Activated CD8-positive, alpha-beta T cell treated with anti-CD3 and anti-CD28 coated beads, Interleukin-2, amount 10 ng/mL, durations not matched to agents 7 days and 5 days (primary cell): ENCODE measurements at regions not wholly inside any gene's neighbourhood (a gene's known extent, or its start where the extent isn't known, plus 50 kb on each side); places are given as distances from the start of the nearest gene placed in this dataset.

Experiments
- ATAC-seq: fragments of 150-1000 bp; cut with Tn5 transposase; one replicate; pipeline ENCODE4 v1.10.0; 2021; ENCODE audit warnings: moderate library complexity
- CTCF ChIA-PET: fragments of 350-600 bp; sonication (Branson Sonifier 250); formaldehyde crosslinking; loops from one replicate; lab custom pipeline; 2021; ENCODE audit warnings: antibody characterized with exemption; lab: Charles Lee
- POLR2A ChIA-PET: fragments of 350-600 bp; sonication (Branson Sonifier 250); formaldehyde crosslinking; loops from one replicate; lab custom pipeline; 2021; ENCODE audit warnings: antibody characterized with exemption; lab: Charles Lee
- DNase-seq: peaks from one replicate; pipeline ENCODE4 v3.0.0-alpha.2; 2020
- H3K27ac Mint-ChIP-seq: one replicate; pipeline ENCODE4 v1.8.0; 2021; ENCODE audit warnings: mild to moderate bottlenecking, mixed read lengths
- H3K27me3 Mint-ChIP-seq: one replicate; pipeline ENCODE4 v1.8.0; 2021; ENCODE audit warnings: low read depth, mixed read lengths
- H3K36me3 Mint-ChIP-seq: one replicate; pipeline ENCODE4 v1.8.0; 2021; ENCODE audit warnings: low read depth, mixed read lengths
- H3K4me1 Mint-ChIP-seq: one replicate; pipeline ENCODE4 v1.8.0; 2021; ENCODE audit warnings: low read depth, mixed read lengths
- H3K4me3 Mint-ChIP-seq: one replicate; pipeline ENCODE4 v1.8.0; 2021; ENCODE audit warnings: mild to moderate bottlenecking, mixed read lengths
- H3K9me3 Mint-ChIP-seq: one replicate; pipeline ENCODE4 v1.8.0; 2022; ENCODE audit warnings: mixed read lengths; ENCODE audit not compliant: insufficient read depth

DNA sequence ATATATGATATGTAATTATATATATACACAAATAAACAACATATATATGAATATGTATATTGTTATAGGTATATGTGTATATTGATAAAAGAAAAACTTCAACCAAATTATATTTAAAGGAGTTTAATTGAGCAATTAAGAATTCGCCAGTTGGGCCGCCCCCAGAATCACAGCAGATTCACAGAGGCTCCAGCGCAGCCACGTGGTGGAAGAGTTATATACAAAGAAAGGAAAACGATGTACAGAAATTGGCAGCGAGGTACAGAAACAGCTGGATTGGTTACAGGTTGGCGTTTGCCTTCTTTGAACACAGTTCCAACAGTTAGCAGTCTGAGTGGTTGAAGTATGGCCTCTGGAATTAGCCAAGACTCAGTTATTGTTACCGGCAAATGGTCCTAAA lies 137.3 kb upstream of the SLC24A5 start:
- DNase-seq: no peak
- no peaks in the 10 kb centered on the region for H3K9me3 Mint-ChIP-seq
- no peak for ATAC-seq
- no peaks in the 10 kb centered on the region for H3K36me3 Mint-ChIP-seq
- H3K4me3 Mint-ChIP-seq: no peak overlapping the region
- no peaks in the 10 kb centered on the region for H3K4me1 Mint-ChIP-seq
- POLR2A ChIA-PET: no interaction called here
- no peak overlapping the region for H3K27ac Mint-ChIP-seq
- CTCF ChIA-PET: interaction anchor here (1.0 kb wide), 1 partner anchor 369 kb away, joined by 4 read pairs; no protein-coding TSS in a partner anchor
- H3K27me3 Mint-ChIP-seq: peaks cover 2% of the 10 kb centered on the region

DNA sequence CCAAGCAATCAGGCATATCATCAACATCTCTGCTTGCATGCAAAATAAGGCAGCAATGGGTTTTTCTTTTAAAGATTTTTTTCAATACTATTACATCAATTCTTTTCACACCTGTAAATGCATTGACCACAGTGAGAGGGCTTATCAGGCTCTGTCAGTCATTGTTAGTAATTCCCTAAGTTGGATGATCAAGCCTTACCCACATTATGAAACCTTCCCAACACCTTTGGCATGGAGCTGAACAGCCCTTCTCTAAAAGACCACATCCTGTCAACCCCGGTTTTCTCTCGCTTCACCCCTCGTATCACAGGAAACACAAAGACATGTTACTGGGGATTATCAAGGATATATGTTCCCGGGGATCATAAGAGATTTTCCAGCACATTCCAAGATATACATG lies 135.2 kb upstream of the SLC24A5 start:
- H3K9me3 Mint-ChIP-seq: no peaks in the 10 kb centered on the region
- H3K4me3 Mint-ChIP-seq: no peak overlapping the region
- H3K27ac Mint-ChIP-seq: no peak overlapping the region
- ATAC-seq (no peak), DNase-seq (no peak)
- peaks cover 2% of the 10 kb centered on the region for H3K27me3 Mint-ChIP-seq
- H3K4me1 Mint-ChIP-seq: no peaks in the 10 kb centered on the region
- ChIA-PET POLR2A (no interaction called here), CTCF (interaction anchor here (1.1 kb wide), 1 partner anchor 790 kb away, joined by 3 read pairs; no protein-coding TSS in a partner anchor)
- H3K36me3 Mint-ChIP-seq: no peaks in the 10 kb centered on the region

DNA sequence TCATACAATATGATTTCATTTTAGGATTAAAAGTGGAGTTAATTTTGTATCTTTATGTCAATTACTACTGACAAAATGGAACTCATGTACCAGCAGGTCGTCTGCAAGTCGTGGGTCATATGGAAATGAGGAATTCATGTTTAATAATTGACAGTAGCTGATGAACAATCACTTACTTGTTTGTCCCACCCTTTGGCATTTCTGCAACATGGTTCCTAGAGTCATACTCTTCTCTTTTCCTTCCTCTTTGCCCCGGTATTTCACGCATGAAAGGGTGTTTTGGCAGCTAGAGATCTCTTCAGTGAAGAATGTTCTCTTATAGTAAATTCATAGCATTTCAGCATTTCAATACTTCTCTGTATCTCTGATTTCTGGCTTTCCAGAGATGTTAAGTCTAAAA lies 133.3 kb upstream of the SLC24A5 start:
- Mint-ChIP-seq H3K4me1 (no peaks in the 10 kb centered on the region), H3K36me3 (no peaks in the 10 kb centered on the region), H3K4me3 (no peak overlapping the region), H3K9me3 (no peaks in the 10 kb centered on the region), H3K27me3 (peaks cover 2% of the 10 kb centered on the region), H3K27ac (no peak overlapping the region)
- ATAC-seq (no peak), DNase-seq (no peak)
- ChIA-PET CTCF (interaction anchor here (1.0 to 2.2 kb wide), 14 partner anchors 9 to 1676 kb away, joined by 3 to 23 read pairs (median 3); no protein-coding TSS in a partner anchor), POLR2A (no interaction called here)

DNA sequence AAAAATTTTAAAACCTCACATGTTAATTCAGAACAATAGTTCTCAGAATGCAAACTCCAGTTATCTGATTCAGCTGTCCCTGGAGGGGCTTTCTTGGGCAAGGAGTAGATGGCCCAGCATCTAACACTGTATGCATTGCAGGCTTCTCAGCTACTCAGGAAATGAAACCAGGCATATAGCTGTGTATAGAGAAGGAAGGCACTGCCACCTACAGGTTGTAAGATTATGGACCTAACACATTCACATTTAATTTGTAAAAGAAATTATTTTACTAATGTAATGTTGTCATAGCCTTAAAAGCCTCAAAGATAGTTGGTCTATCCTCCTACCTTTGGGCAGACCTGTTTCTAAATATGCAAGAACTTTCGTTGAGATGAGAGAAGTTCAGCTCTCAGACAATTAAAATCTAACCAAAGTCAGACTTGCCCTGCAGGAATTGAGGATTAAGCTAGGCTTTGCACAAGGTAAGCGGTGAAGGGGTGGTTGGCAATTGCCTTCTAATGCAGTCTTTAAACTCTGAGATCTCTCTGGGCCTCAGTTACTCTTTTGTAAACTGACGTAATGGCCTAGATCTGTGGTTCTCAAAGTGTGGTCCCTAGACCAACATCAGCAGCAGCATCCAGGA lies 132.8 kb upstream of the SLC24A5 start:
- H3K9me3 Mint-ChIP-seq: no peaks in the 10 kb centered on the region
- ChIA-PET POLR2A (no interaction called here), CTCF (interaction anchor here (0.8 to 2.2 kb wide), 17 partner anchors 9 to 1676 kb away, joined by 3 to 23 read pairs (median 3); no protein-coding TSS in a partner anchor)
- peaks cover 2% of the 10 kb centered on the region for H3K27me3 Mint-ChIP-seq
- no peak overlapping the region for H3K27ac Mint-ChIP-seq
- H3K36me3 Mint-ChIP-seq: no peaks in the 10 kb centered on the region
- no peak overlapping the region for H3K4me3 Mint-ChIP-seq
- peak; percentile 85 for ATAC-seq
- peak; percentile 44 for DNase-seq
- H3K4me1 Mint-ChIP-seq: no peaks in the 10 kb centered on the region

DNA sequence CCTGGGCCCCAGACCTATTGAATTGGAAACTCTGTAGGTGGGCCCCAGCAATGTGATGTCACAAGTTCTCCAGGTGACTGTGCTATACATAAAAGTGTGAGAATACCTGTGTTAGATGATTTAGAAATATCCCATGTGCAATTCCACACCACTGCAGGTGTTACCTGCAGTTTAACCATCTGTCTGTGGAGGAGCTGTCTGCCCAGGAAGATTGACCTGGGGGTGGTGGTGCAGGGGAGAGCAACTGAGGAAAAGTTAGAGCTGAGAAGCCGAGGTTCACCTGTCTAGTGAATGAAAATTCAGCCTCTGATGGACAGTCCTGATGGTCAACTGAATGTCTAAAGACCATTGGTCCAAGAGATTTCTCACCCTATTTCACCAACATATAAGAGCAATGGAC lies 132.2 kb upstream of the SLC24A5 start:
- H3K36me3 Mint-ChIP-seq: no peaks in the 10 kb centered on the region
- H3K4me3 Mint-ChIP-seq: no peak overlapping the region
- no peak overlapping the region for H3K27ac Mint-ChIP-seq
- H3K9me3 Mint-ChIP-seq: no peaks in the 10 kb centered on the region
- DNase-seq (no peak), ATAC-seq (no peak)
- ChIA-PET POLR2A (no interaction called here), CTCF (interaction anchor here (0.8 to 2.2 kb wide), 15 partner anchors 10 to 1677 kb away, joined by 3 to 23 read pairs (median 3); no protein-coding TSS in a partner anchor)
- no peaks in the 10 kb centered on the region for H3K4me1 Mint-ChIP-seq
- peaks cover 2% of the 10 kb centered on the region for H3K27me3 Mint-ChIP-seq

DNA sequence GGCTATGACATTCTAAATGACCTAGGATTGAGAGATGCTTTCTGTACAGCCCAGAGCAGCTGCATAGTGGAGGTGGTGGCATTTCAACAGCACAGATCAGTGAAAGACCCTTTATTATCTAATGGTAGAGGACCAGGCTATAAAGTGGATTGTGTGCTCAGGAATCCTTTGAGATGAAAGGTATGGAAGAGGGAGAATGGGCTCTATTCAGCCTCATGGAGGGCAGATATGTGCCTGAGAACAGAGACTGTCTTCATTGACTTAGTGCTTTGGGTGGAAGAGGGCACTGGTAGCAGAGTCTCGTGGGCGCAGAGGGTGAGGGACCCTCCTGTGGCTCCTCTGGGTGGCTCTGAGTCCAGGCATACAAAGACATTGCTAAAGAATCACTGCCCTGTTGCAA lies 130.0 kb upstream of the SLC24A5 start:
- ChIA-PET POLR2A (no interaction called here), CTCF (interaction anchor here (1.1 kb wide), 1 partner anchor 796 kb away, joined by 3 read pairs; no protein-coding TSS in a partner anchor)
- Mint-ChIP-seq H3K9me3 (no peaks in the 10 kb centered on the region), H3K4me3 (no peak overlapping the region), H3K27me3 (peaks cover 2% of the 10 kb centered on the region), H3K36me3 (no peaks in the 10 kb centered on the region), H3K27ac (no peak overlapping the region), H3K4me1 (no peaks in the 10 kb centered on the region)
- ATAC-seq (no peak), DNase-seq (no peak)

DNA sequence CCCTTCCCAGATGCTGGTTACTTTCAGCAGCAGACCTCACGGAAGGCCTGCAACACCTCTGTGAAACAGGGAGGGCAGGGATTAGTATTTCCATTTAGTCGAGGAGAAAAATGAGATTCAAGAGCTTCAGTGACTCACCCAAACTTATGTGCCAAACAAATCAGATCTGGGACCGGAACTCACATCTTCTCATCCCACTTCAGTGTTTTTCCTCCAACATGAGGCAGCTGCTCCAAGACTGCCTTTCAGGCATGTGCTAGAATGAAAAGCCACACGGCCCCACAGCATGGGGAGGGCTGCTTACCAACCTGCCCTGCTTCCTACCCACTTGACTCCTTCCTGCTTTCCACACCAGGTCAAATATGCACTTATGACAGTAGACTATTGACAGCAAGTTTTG lies 129.4 kb upstream of the SLC24A5 start:
- H3K27me3 Mint-ChIP-seq: peaks cover 2% of the 10 kb centered on the region
- ATAC-seq: no peak
- no peak for DNase-seq
- H3K36me3 Mint-ChIP-seq: no peaks in the 10 kb centered on the region
- H3K4me1 Mint-ChIP-seq: no peaks in the 10 kb centered on the region
- no peak overlapping the region for H3K4me3 Mint-ChIP-seq
- ChIA-PET POLR2A (no interaction called here), CTCF (no interaction called here)
- no peaks in the 10 kb centered on the region for H3K9me3 Mint-ChIP-seq
- no peak overlapping the region for H3K27ac Mint-ChIP-seq

DNA sequence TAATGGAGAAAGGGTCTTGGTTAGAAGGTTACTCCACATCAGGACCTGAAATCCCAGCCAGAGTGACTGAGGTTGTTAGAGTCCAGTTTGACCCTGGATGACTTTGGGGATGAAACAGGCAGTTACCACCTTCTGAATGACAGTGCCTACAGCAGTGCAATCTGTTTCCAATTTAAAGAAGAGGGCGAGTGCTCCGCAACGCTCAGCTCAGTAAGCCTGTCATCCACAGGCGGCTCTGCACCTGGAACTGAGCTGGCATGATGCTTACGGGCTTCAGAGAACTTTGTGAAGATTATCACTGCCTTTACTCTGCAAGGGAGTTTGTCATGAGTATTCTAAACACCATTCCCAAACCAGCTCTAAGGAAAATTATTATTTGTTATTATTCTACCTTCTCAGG lies 127.7 kb upstream of the SLC24A5 start:
- POLR2A ChIA-PET: no interaction called here
- CTCF ChIA-PET: no interaction called here
- H3K27me3 Mint-ChIP-seq: no peaks in the 10 kb centered on the region

DNA sequence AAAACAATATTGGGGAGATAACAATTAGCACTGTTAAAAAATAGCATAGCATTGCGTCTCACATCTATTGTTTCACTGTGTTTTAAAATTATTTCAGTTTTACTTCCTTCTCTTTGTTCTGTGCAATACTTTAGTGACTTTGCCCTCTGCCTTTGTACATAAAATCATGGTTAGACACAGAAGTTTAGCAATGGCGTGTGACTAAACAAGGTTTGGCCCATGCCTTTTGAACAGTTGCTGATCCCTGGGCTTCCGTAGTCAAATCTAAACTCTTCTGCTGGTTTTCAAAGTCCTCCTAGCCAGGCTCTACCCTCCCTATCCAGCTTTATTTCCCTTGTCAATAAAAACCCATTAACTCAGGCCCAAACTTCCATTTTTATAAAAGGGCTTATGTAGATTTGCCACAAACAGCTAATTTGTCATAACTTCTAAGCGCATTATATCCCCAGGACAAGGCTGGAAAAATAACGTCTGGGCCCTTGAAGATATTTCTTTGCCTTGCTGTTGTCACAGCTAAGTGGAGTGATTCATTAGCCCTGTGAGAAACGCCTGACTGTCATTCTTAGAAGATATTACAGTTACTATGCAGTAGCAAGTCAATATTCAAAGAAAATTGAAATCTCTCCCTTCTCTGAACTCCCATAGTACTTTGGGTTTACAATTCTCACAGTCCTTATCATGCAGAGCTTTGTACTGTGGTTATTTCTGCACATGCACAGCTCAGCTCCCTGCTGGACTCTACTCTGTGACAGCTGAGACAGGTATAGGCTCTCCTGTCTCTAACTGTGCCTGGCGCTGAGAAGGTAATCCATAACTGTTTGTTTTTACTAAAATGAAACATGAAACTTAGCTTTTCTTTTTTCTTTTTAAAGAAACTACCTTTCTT lies 123.4 kb upstream of the SLC24A5 start:
- Mint-ChIP-seq H3K27me3 (peaks cover 2% of the 10 kb centered on the region), H3K36me3 (no peaks in the 10 kb centered on the region), H3K27ac (no peak overlapping the region), H3K4me1 (no peaks in the 10 kb centered on the region), H3K4me3 (no peak overlapping the region), H3K9me3 (no peaks in the 10 kb centered on the region)
- DNase-seq (no peak), ATAC-seq (no peak)
- ChIA-PET CTCF (interaction anchor here (1.5 kb wide), 1 partner anchor 10 kb away, joined by 3 read pairs; no protein-coding TSS in a partner anchor), POLR2A (no interaction called here)

More for the DNA sequence above, 127.7 kb upstream of the SLC24A5 start:
- no peaks in the 10 kb centered on the region for H3K9me3 Mint-ChIP-seq
- DNase-seq (no peak), ATAC-seq (no peak)
- no peaks in the 10 kb centered on the region for H3K4me1 Mint-ChIP-seq
- no peaks in the 10 kb centered on the region for H3K36me3 Mint-ChIP-seq
- no peak overlapping the region for H3K27ac Mint-ChIP-seq
- H3K4me3 Mint-ChIP-seq: no peak overlapping the region

DNA sequence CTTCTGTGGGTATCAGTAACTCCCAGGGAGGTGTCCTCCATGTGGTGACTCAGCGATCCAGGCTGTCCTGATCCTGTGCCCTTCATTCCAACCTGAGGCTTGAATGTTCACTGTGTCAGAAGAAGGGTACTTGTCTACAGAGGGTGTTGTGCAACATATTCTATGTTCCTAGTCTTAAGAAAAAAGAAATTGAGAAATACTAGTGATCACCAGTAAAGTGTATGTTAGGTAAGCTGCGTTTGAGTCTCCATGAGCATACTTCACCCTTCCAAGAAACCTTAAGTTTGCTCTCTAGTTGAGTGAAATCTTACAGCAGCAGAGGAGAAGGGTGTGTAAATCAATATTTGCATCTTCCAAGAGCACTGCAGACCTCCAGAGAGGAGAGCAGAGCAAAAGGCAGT lies 122.2 kb upstream of the SLC24A5 start:
- POLR2A ChIA-PET: no interaction called here
- no peak for ATAC-seq
- CTCF ChIA-PET: no interaction called here
- no peak overlapping the region for H3K4me3 Mint-ChIP-seq
- DNase-seq: no peak
- no peaks in the 10 kb centered on the region for H3K36me3 Mint-ChIP-seq
- H3K27ac Mint-ChIP-seq: no peak overlapping the region
- peaks cover 2% of the 10 kb centered on the region for H3K27me3 Mint-ChIP-seq
- no peaks in the 10 kb centered on the region for H3K9me3 Mint-ChIP-seq
- H3K4me1 Mint-ChIP-seq: no peaks in the 10 kb centered on the region

DNA sequence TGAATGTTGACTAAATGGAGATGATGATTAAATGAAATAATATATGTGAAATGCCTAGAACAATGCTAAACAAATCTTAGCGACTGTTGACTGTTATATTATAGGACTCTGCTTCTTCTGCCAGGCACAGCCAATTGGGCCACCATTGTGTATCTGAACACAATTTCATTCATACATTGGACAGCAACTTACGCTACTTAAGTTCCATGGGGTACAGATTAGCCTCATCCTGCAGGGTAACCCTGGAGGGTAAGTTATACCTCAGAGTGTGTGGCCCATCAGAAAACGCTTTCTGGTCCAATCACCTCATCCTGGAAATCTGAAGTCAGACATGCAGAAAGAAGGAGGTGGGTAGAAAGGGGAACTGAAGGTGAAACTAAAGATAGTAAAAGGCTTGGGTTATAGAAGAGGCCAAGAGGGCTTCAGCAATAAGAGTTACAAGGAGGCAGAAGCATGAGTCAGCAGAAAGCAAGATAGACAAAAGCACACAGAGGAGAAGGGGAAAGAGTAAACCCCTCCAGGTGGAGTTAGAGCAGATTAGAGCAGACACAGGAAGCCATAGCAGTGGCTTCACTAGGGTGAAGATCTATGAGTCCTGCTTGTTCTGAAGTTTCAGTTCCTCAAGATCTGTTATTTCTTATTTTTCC lies 119.3 kb upstream of the SLC24A5 start:
- H3K4me1 Mint-ChIP-seq: no peaks in the 10 kb centered on the region
- no peaks in the 10 kb centered on the region for H3K9me3 Mint-ChIP-seq
- H3K4me3 Mint-ChIP-seq: no peak overlapping the region
- DNase-seq (no peak), ATAC-seq (no peak)
- H3K27me3 Mint-ChIP-seq: peaks cover 2% of the 10 kb centered on the region
- POLR2A ChIA-PET: no interaction called here
- CTCF ChIA-PET: no interaction called here
- H3K27ac Mint-ChIP-seq: no peak overlapping the region
- no peaks in the 10 kb centered on the region for H3K36me3 Mint-ChIP-seq
